SK-N-SH (cell line): ENCODE measurements at regions not wholly inside any gene's neighbourhood (a gene's known extent, or its start where the extent isn't known, plus 50 kb on each side); places are given as distances from the start of the nearest gene placed in this dataset.

Experiments used
- CHD2 ChIP-seq: fragments of 150-350 bp; IDR thresholded peaks from 2 replicates; pipeline ENCODE4 v1.6.1; 2018; ENCODE audit warnings: low read length; ENCODE audit not compliant: partially characterized antibody
- CTCF ChIP-seq: fragments of 200-600 bp; sonication (generic); IDR thresholded peaks from 2 replicates; pipeline ENCODE4 v1.6.1; 2017; ENCODE audit warnings: antibody characterized with exemption, mild to moderate bottlenecking, moderate library complexity
- FOXJ3 ChIP-seq: sonication (generic); formaldehyde crosslinking; IDR thresholded peaks from 2 replicates; pipeline ENCODE4 v1.5.1; 2020; ENCODE audit warnings: mild to moderate bottlenecking, missing genetic modification reagents
- GABPA ChIP-seq: IDR thresholded peaks from 2 replicates; pipeline ENCODE4 v1.4.0; 2012; ENCODE audit warnings: low read depth, mild to moderate bottlenecking
- MAX ChIP-seq: IDR thresholded peaks from 2 replicates; pipeline ENCODE4 v1.4.0; 2012; ENCODE audit warnings: low read depth
- POLR2AphosphoS5 ChIP-seq: IDR thresholded peaks from 2 replicates; pipeline ENCODE4 v1.6.1; 2012; ENCODE audit warnings: low read depth, low read length
- RCOR1 ChIP-seq: fragments of 150-350 bp; IDR thresholded peaks from 2 replicates; pipeline ENCODE4 v1.6.1; 2017; ENCODE audit warnings: antibody characterized with exemption, low read length
- RFX5 ChIP-seq: IDR thresholded peaks from 2 replicates; pipeline ENCODE4 v1.6.1; 2012; ENCODE audit warnings: mild to moderate bottlenecking, improper control_type of control experiment, low read length
- SIN3A ChIP-seq: IDR thresholded peaks from 2 replicates; pipeline ENCODE4 v1.6.1; 2012; ENCODE audit warnings: low read depth, mild to moderate bottlenecking, low read length, moderate library complexity, borderline replicate concordance
- USF2 ChIP-seq: fragments of 150-350 bp; IDR thresholded peaks from 2 replicates; pipeline ENCODE4 v1.6.1; 2017; ENCODE audit warnings: antibody characterized with exemption, low read length, low read depth, borderline replicate concordance
- YY1 ChIP-seq: IDR thresholded peaks from 2 replicates; pipeline ENCODE4 v1.4.0; 2012; ENCODE audit warnings: low read depth, mild to moderate bottlenecking

GRCh38 chr22:34427841-34428240, 507.6 kb upstream of the LARGE1 start:
- TF ChIP-seq CTCF (no peak), FOXJ3 (CRISPR knock-in tag) (no peak), SIN3A (no peak), USF2 (no peak), RFX5 (no peak), POLR2AphosphoS5 (no peak), RCOR1 (no peak), MAX (no peak), CHD2 (no peak), YY1 (no peak), GABPA (no peak)
